SKM-1 treated with dmso at 0.1 percent for 144 hours (cell line): ENCODE measurements at regions not wholly inside any gene's neighbourhood (a gene's known extent, or its start where the extent isn't known, plus 50 kb on each side); places are given as distances from the start of the nearest gene placed in this dataset.
"Not testable (repeated sequence)": the region's sequence is repeated elsewhere in the genome, so short reads cannot be mapped to it uniquely, and the experiment has no call there.

Experiments
- DNase-seq: peaks from one replicate; lab custom pipeline; 2025; ENCODE audit not compliant: unreplicated experiment; lab: John Stamatoyannopoulos, UW

- peak; percentile 73 for DNase-seq
Observed at GRCh38 chr5:157994906-157995519, 136.1 kb upstream of the CLINT1 start.

- DNase-seq, result no peak
Observed at GRCh38 chr5:157993986-157994691, 135.2 kb upstream of the CLINT1 start.

GRCh38 chr5:157993201-157993600, 134.3 kb upstream of the CLINT1 start:
- DNase-seq, result peak; percentile 53

GRCh38 chr5:157990583-157991181, 131.7 kb upstream of the CLINT1 start:
- DNase-seq, result no peak

GRCh38 chr5:157989296-157989695, 130.4 kb upstream of the CLINT1 start:
- DNase-seq, result no peak

GRCh38 chr5:157987259-157987658, 128.3 kb upstream of the CLINT1 start:
- DNase-seq, result no peak

GRCh38 chr5:157986431-157986990, 127.6 kb upstream of the CLINT1 start:
- DNase-seq, result no peak

- no peak for DNase-seq
Observed at GRCh38 chr5:157984611-157985010, 125.7 kb upstream of the CLINT1 start.

- DNase-seq, result no peak
Observed at GRCh38 chr5:157983906-157984551, 125.1 kb upstream of the CLINT1 start.

- no peak for DNase-seq
Observed at GRCh38 chr5:157978061-157978460, 119.1 kb upstream of the CLINT1 start.

GRCh38 chr5:157976429-157976828, 117.5 kb upstream of the CLINT1 start:
- no peak for DNase-seq

GRCh38 chr5:157972579-157972978, 113.6 kb upstream of the CLINT1 start:
- DNase-seq, result no peak

GRCh38 chr5:157971571-157972216, 112.7 kb upstream of the CLINT1 start:
- no peak for DNase-seq

- DNase-seq, result not testable (repeated sequence)
Observed at GRCh38 chr5:157968570-157968969, 109.6 kb upstream of the CLINT1 start.

- DNase-seq, result no peak
Observed at GRCh38 chr5:157965989-157966388, 107.0 kb upstream of the CLINT1 start.

- DNase-seq, result no peak
Observed at GRCh38 chr5:157965040-157965678, 106.2 kb upstream of the CLINT1 start.

- no peak for DNase-seq
Observed at GRCh38 chr5:157963761-157964160, 104.8 kb upstream of the CLINT1 start.

GRCh38 chr5:157963244-157963643, 104.3 kb upstream of the CLINT1 start:
- DNase-seq, result no peak

GRCh38 chr5:157962686-157963085, 103.7 kb upstream of the CLINT1 start:
- not testable (repeated sequence) for DNase-seq

GRCh38 chr5:157961896-157962590, 103.1 kb upstream of the CLINT1 start:
- DNase-seq, result no peak
